H1 (cell line): ENCODE measurements at regions not wholly inside any gene's neighbourhood (a gene's known extent, or its start where the extent isn't known, plus 50 kb on each side); places are given as distances from the start of the nearest gene placed in this dataset.

Source experiments
- CTCF ChIA-PET: fragments of 300-600 bp; sonication (Branson Sonifier 250); formaldehyde crosslinking; loops from one replicate; lab custom pipeline; 2021; ENCODE audit not compliant: partially characterized antibody; lab: Charles Lee
- POLR2A ChIA-PET: fragments of 300-600 bp; sonication (Branson Sonifier 250); formaldehyde crosslinking; loops from one replicate; lab custom pipeline; 2021; ENCODE audit warnings: inconsistent platforms; ENCODE audit not compliant: partially characterized antibody; lab: Charles Lee
- DNase-seq, 2 experiments: peaks; one replicate each; pipeline versions ENCODE4 v3.0.0 to v3.0.0-alpha.2; 2010 to 2022; ENCODE audit warnings: low spot score in 2 of 2, low read depth in 1 of 2, mixed read lengths in 1 of 2
- FAIRE-seq: peaks from 2 replicates; lab custom pipeline; 2011; peaks lifted over from hg19 to GRCh38; lab: Jason Lieb, UNC
- H2AFZ ChIP-seq: 2 replicates; pipeline ENCODE4 v1.8.1; 2012; ENCODE audit warnings: low read length, inconsistent platforms
- H2AK5ac ChIP-seq: 2 replicates; pipeline ENCODE4 v1.6.1; 2013; ENCODE audit warnings: low read depth, low read length
- H2BK120ac ChIP-seq: replicated peaks from 2 replicates; pipeline ENCODE3; 2013; ENCODE audit warnings: low read depth, low read length, inconsistent platforms
- H2BK12ac ChIP-seq: 2 replicates; pipeline ENCODE4 v1.6.1; 2013; ENCODE audit warnings: low read depth, low read length
- H2BK15ac ChIP-seq: 2 replicates; pipeline ENCODE4 v1.6.1; 2013; ENCODE audit warnings: low read length
- H2BK20ac ChIP-seq: 2 replicates; pipeline ENCODE4 v1.6.1; 2013; ENCODE audit warnings: low read length
- H2BK5ac ChIP-seq: 2 replicates; pipeline ENCODE4 v1.6.1; 2013; ENCODE audit warnings: low read depth, low read length
- H3K14ac ChIP-seq: 2 replicates; pipeline ENCODE4 v1.6.1; 2013; ENCODE audit warnings: inconsistent platforms; ENCODE audit not compliant: insufficient read length
- H3K18ac ChIP-seq: 2 replicates; pipeline ENCODE4 v1.6.1; 2013; ENCODE audit warnings: low read length; ENCODE audit errors: extremely low read depth
- H3K23ac ChIP-seq: 2 replicates; pipeline ENCODE4 v1.6.1; 2013; ENCODE audit warnings: inconsistent platforms; ENCODE audit not compliant: insufficient read length
- H3K23me2 ChIP-seq: 2 replicates; pipeline ENCODE4 v1.6.1; 2013; ENCODE audit warnings: low read depth, low read length
- H3K27ac ChIP-seq: 2 replicates; pipeline ENCODE4 v1.6.1; 2011; ENCODE audit warnings: low read depth, low read length, inconsistent platforms
- H3K27me3 ChIP-seq, 4 experiments: replicated peaks in 1 of 4; 1 replicate in 1 of 4; 2 replicates in 3 of 4; pipeline versions ENCODE4 v1.6.1 to v1.8.1; 2011 to 2013; ENCODE audit warnings: low read length in 3 of 4, mild to moderate bottlenecking in 3 of 4, inconsistent platforms in 2 of 4, mixed read lengths in 2 of 4, moderate library complexity in 1 of 4; ENCODE audit not compliant: control insufficient read depth in 3 of 4, insufficient read depth in 3 of 4; ENCODE audit errors: extremely low read depth in 1 of 4
- H3K36me3 ChIP-seq, 4 experiments: 2 replicates each; pipeline versions ENCODE4 v1.6.1 to v1.8.1; 2011 to 2013; ENCODE audit warnings: mild to moderate bottlenecking in 4 of 4, low read length in 3 of 4, moderate library complexity in 2 of 4, control low read depth in 1 of 4, inconsistent platforms in 1 of 4; ENCODE audit not compliant: insufficient read depth in 4 of 4, control insufficient read depth in 2 of 4
- H3K4ac ChIP-seq: replicated peaks from 2 replicates; pipeline ENCODE3; 2013; ENCODE audit warnings: low read length, low read depth, mixed read lengths, inconsistent platforms; ENCODE audit not compliant: insufficient read length
- H3K4me1 ChIP-seq, 4 experiments: replicated peaks in 1 of 4; 1 replicate in 1 of 4; 2 replicates in 3 of 4; pipeline versions ENCODE4 v1.6.1 to v1.8.1; 2011 to 2013; ENCODE audit warnings: low read length in 3 of 4, inconsistent platforms in 2 of 4, mixed read lengths in 1 of 4; ENCODE audit not compliant: insufficient read depth in 4 of 4, control insufficient read depth in 3 of 4
- H3K4me2 ChIP-seq, 2 experiments: 2 replicates each; pipeline versions ENCODE4 v1.6.1 to v1.8.1; 2011 to 2013; ENCODE audit warnings: low read depth in 2 of 2, low read length in 2 of 2, control low read depth in 1 of 2, inconsistent platforms in 1 of 2, mild to moderate bottlenecking in 1 of 2; ENCODE audit not compliant: insufficient read depth in 1 of 2
- H3K4me3 ChIP-seq, 4 experiments: fragments of 200-600, 300-600 bp in 1 of 4; sonication (generic), shearing (Covaris generic), sonication (Bioruptor Twin) in 1 of 4; 2 replicates each; pipeline versions ENCODE4 v1.5.1 to v1.8.1; 2011 to 2016; ENCODE audit warnings: low read length in 4 of 4, low read depth in 3 of 4, control low read depth in 2 of 4, inconsistent platforms in 2 of 4, mild to moderate bottlenecking in 2 of 4, mixed read lengths in 1 of 4, moderate library complexity in 1 of 4; ENCODE audit not compliant: insufficient read depth in 2 of 4; ENCODE audit errors: extremely low read depth in 1 of 4
- H3K56ac ChIP-seq: replicated peaks from 2 replicates; pipeline ENCODE3; 2013; ENCODE audit warnings: low read depth, mild to moderate bottlenecking, mixed read lengths, low read length, inconsistent platforms; ENCODE audit not compliant: insufficient read length
- H3K79me1 ChIP-seq: 2 replicates; pipeline ENCODE4 v1.6.1; 2013; ENCODE audit warnings: low read depth, low read length, control low read depth
- H3K79me2 ChIP-seq, 2 experiments: 2 replicates each; pipeline versions ENCODE4 v1.6.1 to v1.8.1; 2012 to 2013; ENCODE audit warnings: low read length in 2 of 2, mild to moderate bottlenecking in 2 of 2, inconsistent platforms in 1 of 2; ENCODE audit not compliant: insufficient read depth in 2 of 2, control insufficient read depth in 1 of 2
- H3K9ac ChIP-seq, 4 experiments: replicated peaks in 1 of 4; 1 replicate in 1 of 4; 2 replicates in 3 of 4; pipeline versions ENCODE4 v1.6.1 to v1.8.1; 2011 to 2013; ENCODE audit warnings: low read depth in 3 of 4, low read length in 3 of 4, control low read depth in 2 of 4, mild to moderate bottlenecking in 2 of 4, moderate library complexity in 2 of 4, inconsistent platforms in 1 of 4; ENCODE audit errors: extremely low read depth in 1 of 4
- H3K9me3 ChIP-seq, 2 experiments: 2 replicates each; pipeline versions ENCODE4 v1.6.1 to v1.8.1; 2012 to 2013; ENCODE audit warnings: mild to moderate bottlenecking in 2 of 2, moderate library complexity in 2 of 2, control low read depth in 1 of 2, inconsistent platforms in 1 of 2, low read depth in 1 of 2, low read length in 1 of 2, mixed read lengths in 1 of 2; ENCODE audit not compliant: insufficient read depth in 2 of 2
- H4K20me1 ChIP-seq, 2 experiments: replicated peaks in 1 of 2; 2 replicates each; pipeline versions ENCODE3 to v1.8.1; 2011 to 2013; ENCODE audit warnings: inconsistent platforms in 2 of 2, low read length in 2 of 2, mild to moderate bottlenecking in 1 of 2; ENCODE audit not compliant: insufficient read depth in 2 of 2, control insufficient read depth in 1 of 2
- H4K5ac ChIP-seq: 2 replicates; pipeline ENCODE4 v1.6.1; 2013; ENCODE audit warnings: low read length, low read depth, mixed read lengths, inconsistent platforms; ENCODE audit not compliant: insufficient read length
- H4K8ac ChIP-seq: 2 replicates; pipeline ENCODE4 v1.8.0; 2013; ENCODE audit warnings: mild to moderate bottlenecking, moderate library complexity, low read length, inconsistent platforms; ENCODE audit not compliant: insufficient read depth; ENCODE audit errors: extremely low read depth
- H4K91ac ChIP-seq: replicated peaks from 2 replicates; pipeline ENCODE3; 2013; ENCODE audit warnings: low read length, mixed read lengths, inconsistent platforms; ENCODE audit not compliant: insufficient read length
- ASH2L ChIP-seq: fragments of 200-600, 300-600 bp; sonication (generic); IDR thresholded peaks from one replicate; pipeline ENCODE4 v1.7.1; 2017; ENCODE audit warnings: low read length
- BRCA1 ChIP-seq: IDR thresholded peaks from 2 replicates; pipeline ENCODE4 v1.6.1; 2012; ENCODE audit warnings: low read depth, low read length, improper control_type of control experiment
- CHD2 ChIP-seq: IDR thresholded peaks from 2 replicates; pipeline ENCODE4 v1.6.1; 2012; ENCODE audit warnings: low read length, improper control_type of control experiment
- CTBP2 ChIP-seq: IDR thresholded peaks from 2 replicates; pipeline ENCODE4 v1.7.0; 2011; ENCODE audit warnings: borderline replicate concordance, mild to moderate bottlenecking, moderate library complexity, mixed read lengths, low read length; ENCODE audit not compliant: insufficient read depth, insufficient read length
- EP300 ChIP-seq, 2 experiments: IDR thresholded peaks; 1 replicate in 1 of 2; 2 replicates in 1 of 2; pipeline ENCODE4 v1.6.1; 2011 to 2012; ENCODE audit warnings: low read depth in 2 of 2, low read length in 2 of 2, mild to moderate bottlenecking in 2 of 2, borderline replicate concordance in 1 of 2, inconsistent platforms in 1 of 2, moderate library complexity in 1 of 2
- FOSL1 ChIP-seq: IDR thresholded peaks from 2 replicates; pipeline ENCODE4 v1.6.1; 2011; ENCODE audit warnings: mild to moderate bottlenecking, low read depth, low read length, moderate library complexity; ENCODE audit not compliant: insufficient read depth
- RNF2 ChIP-seq: fragments of 200-900, 300-1000 bp; sonication (generic); IDR thresholded peaks from 2 replicates; pipeline ENCODE4 v1.7.1; 2016; ENCODE audit warnings: borderline replicate concordance, low read depth, mild to moderate bottlenecking, antibody characterized with exemption, low read length; ENCODE audit not compliant: poor library complexity, severe bottlenecking; ENCODE audit errors: missing control alignments
- RXRA ChIP-seq: IDR thresholded peaks from 2 replicates; pipeline ENCODE4 v1.6.1; 2011; ENCODE audit warnings: low read depth, mild to moderate bottlenecking, low read length, moderate library complexity; ENCODE audit not compliant: insufficient read depth
- SP1 ChIP-seq: IDR thresholded peaks from 2 replicates; pipeline ENCODE4 v1.6.1; 2011; ENCODE audit warnings: low read depth, low read length
- TAF1 ChIP-seq: IDR thresholded peaks from 2 replicates; pipeline ENCODE4 v1.6.1; 2011; ENCODE audit warnings: mild to moderate bottlenecking, low read depth, low read length
- TAF7 ChIP-seq: optimal IDR thresholded peaks from 2 replicates; pipeline ENCODE3; 2011; ENCODE audit warnings: low read depth, mild to moderate bottlenecking, inconsistent platforms, low read length, moderate library complexity, borderline replicate concordance
- TCF12 ChIP-seq: IDR thresholded peaks from 2 replicates; pipeline ENCODE4 v1.6.1; 2011; ENCODE audit warnings: low read depth, mild to moderate bottlenecking, low read length
- ZNF274 ChIP-seq: IDR thresholded peaks from 2 replicates; pipeline ENCODE4 v1.7.0; 2012; ENCODE audit warnings: low read length, borderline replicate concordance; ENCODE audit errors: extremely low read depth
- WGBS, 2 experiments: shearing (Covaris generic) in 1 of 2; methylation state at CpG; one replicate each; pipeline versions ENCODE4 v1.1.6 to v1.1.7; 2013 to 2015; ENCODE audit warnings: low lambda C conversion rate in 2 of 2, mixed read lengths in 2 of 2, inconsistent platforms in 1 of 2, low coverage in 1 of 2, missing lambda C conversion rate in 1 of 2; ENCODE audit not compliant: insufficient replicate concordance in 2 of 2, insufficient coverage in 1 of 2, insufficient read length in 1 of 2; ENCODE audit errors: extremely low coverage in 1 of 2, missing lambda C conversion rate in 1 of 2; 5-methylcytosine and 5-hydroxymethylcytosine counted together

DNA sequence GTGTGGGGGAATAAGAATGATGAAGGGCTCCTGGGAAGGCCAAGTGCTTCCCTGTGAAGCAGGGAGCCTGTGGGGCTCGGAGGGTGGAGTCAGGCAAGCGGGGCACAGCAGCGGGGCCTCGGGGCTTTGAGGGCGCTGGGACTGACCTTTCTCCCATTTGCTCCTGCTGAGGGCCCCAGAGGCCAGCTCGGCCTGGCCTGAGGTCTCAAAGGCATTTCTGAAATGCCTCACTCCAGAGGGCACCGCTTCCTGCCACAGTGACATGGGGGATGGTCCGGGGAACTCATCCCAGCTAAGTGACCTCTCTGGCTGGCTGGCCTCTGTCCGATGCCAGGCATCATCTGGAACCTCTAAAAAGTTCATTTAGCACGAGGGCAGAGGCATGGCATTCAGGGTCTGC is 98.8 kb upstream of the STX18 start:
- peak overlapping the region; percentile 41 to 45 for H3K4me2 ChIP-seq
- H4K91ac ChIP-seq: no peak overlapping the region
- no peak overlapping the region for H3K23ac ChIP-seq
- no peak overlapping the region for H4K8ac ChIP-seq
- H2BK5ac ChIP-seq: no peak overlapping the region; the same call in 1 of the 2 replicates
- no peak overlapping the region for H3K56ac ChIP-seq
- peaks cover 0 to 4% (median 0%) of the 10 kb centered on the region in 4 experiments; a peak in 1 of 7 replicates for H3K27me3 ChIP-seq
- no peak overlapping the region for H4K5ac ChIP-seq
- H3K36me3 ChIP-seq: no peaks in the 10 kb centered on the region; a peak in 1 of 8 replicates
- H3K18ac ChIP-seq: no peak overlapping the region
- H3K79me2 ChIP-seq: no peaks in the 10 kb centered on the region
- ChIA-PET POLR2A (interaction anchor here (1.2 to 1.4 kb wide), 2 partner anchors 26 to 28 kb away, joined by 3 to 11 read pairs; no protein-coding TSS in a partner anchor), CTCF (interaction anchor here (1.0 to 1.9 kb wide), 2 partner anchors 28 to 36 kb away, joined by 3 to 6 read pairs; no protein-coding TSS in a partner anchor)
- no peak overlapping the region for H2BK12ac ChIP-seq
- H2AK5ac ChIP-seq: no peak overlapping the region
- no peak overlapping the region for H3K9ac ChIP-seq
- no peak overlapping the region for H3K27ac ChIP-seq
- H3K4ac ChIP-seq: no peak overlapping the region
- H3K4me3 ChIP-seq: peak overlapping the region in 3 of 4 experiments; percentile 0 to 40 (median 7); a peak in 4 of 8 replicates
- no peak overlapping the region for H2BK15ac ChIP-seq
- H3K9me3 ChIP-seq: no peaks in the 10 kb centered on the region
- no peak overlapping the region for H2BK120ac ChIP-seq
- peaks cover 0 to 2% of the 10 kb centered on the region in 2 experiments for H4K20me1 ChIP-seq
- H3K4me1 ChIP-seq: peaks cover 8 to 19% (median 18%) of the 10 kb centered on the region in 4 experiments; a peak in 6 of 7 replicates
- no peak overlapping the region for H2AFZ ChIP-seq
- DNase-seq: peak in 1 of 2 experiments; percentile 58
- H3K79me1 ChIP-seq: no peaks in the 10 kb centered on the region
- no peaks in the 10 kb centered on the region; the same call in 1 of the 2 replicates for H3K23me2 ChIP-seq
- no peak overlapping the region for H3K14ac ChIP-seq
- FAIRE-seq: peak; percentile 60
- WGBS, 2 experiments: 29% methylated on average over 10 of the region's 10 CpGs; no CpG with 5 or more reads in 1 of the 2 experiments
- no peak overlapping the region for H2BK20ac ChIP-seq
- TF ChIP-seq ASH2L (peak; percentile 42), EP300 (IDR thresholded peaks at IDR 0.05; ENCODE audit: borderline replicate concordance in 1 of 2, low read depth in 2 of 2, low read length in 2 of 2) (no peak), RNF2 (no peak), TCF12 (no peak), TAF1 (no peak), TAF7 (no peak), CHD2 (no peak), BRCA1 (no peak), CTBP2 (no peak), RXRA (0 out of 2 replicates have a peak, but pooled peaks have one; percentile 38), SP1 (peak; percentile 71; the same call in 1 of the 2 replicates), ZNF274 (no peak), FOSL1 (no peak)
